Endothelial cell of hepatic sinusoid (primary cell): ENCODE measurements at regions not wholly inside any gene's neighbourhood (a gene's known extent, or its start where the extent isn't known, plus 50 kb on each side); places are given as distances from the start of the nearest gene placed in this dataset.
"Not testable (repeated sequence)": the region's sequence is repeated elsewhere in the genome, so short reads cannot be mapped to it uniquely, and the experiment has no call there.

Source experiments
- in situ Hi-C: cut with HindIII; loops from 2 replicates; pipeline ENCODE4 v1.10.0; 2017; ENCODE audit warnings: low sequenced_read_pairs

- in situ Hi-C loops = loop anchor here (5.0 to 25.0 kb wide), 3 partner anchors 152 to 537 kb away; partner anchors contain the start of gene LMOD3
Observed at GRCh38 chr3:69649120-69650065, 89.9 kb upstream of the MITF start.

GRCh38 chr3:69648126-69648525 lies 91.1 kb upstream of the MITF start:
- in situ Hi-C loops = loop anchor here (5.0 kb wide), 1 partner anchor 151 kb away; no protein-coding TSS in a partner anchor

GRCh38 chr3:69647511-69648110 lies 91.7 kb upstream of the MITF start:
- in situ Hi-C loops = loop anchor here (5.0 kb wide), 1 partner anchor 150 kb away; no protein-coding TSS in a partner anchor

GRCh38 chr3:69647081-69647480 lies 92.2 kb upstream of the MITF start:
- in situ Hi-C loops = loop anchor here (5.0 kb wide), 1 partner anchor 150 kb away; no protein-coding TSS in a partner anchor

GRCh38 chr3:69646287-69647067 lies 92.8 kb upstream of the MITF start:
- in situ Hi-C loops = loop anchor here (5.0 kb wide), 1 partner anchor 149 kb away; no protein-coding TSS in a partner anchor

GRCh38 chr3:69642606-69643005 lies 96.7 kb upstream of the MITF start:
- in situ Hi-C loops = no loop called here

GRCh38 chr3:69639851-69640250 lies 99.4 kb upstream of the MITF start:
- in situ Hi-C loops = no loop called here

GRCh38 chr3:69628951-69629350 lies 110.3 kb upstream of the MITF start:
- in situ Hi-C loops = no loop called here

- in situ Hi-C loops = no loop called here
Observed at GRCh38 chr3:69613286-69613685, 126.0 kb upstream of the MITF start.

- in situ Hi-C loops = no loop called here
Observed at GRCh38 chr3:69612791-69613190, 126.5 kb upstream of the MITF start.

GRCh38 chr3:69609566-69609965 lies 129.7 kb upstream of the MITF start:
- in situ Hi-C loops = not testable (repeated sequence)

GRCh38 chr3:69607466-69608305 lies 131.6 kb upstream of the MITF start:
- in situ Hi-C loops = no loop called here

GRCh38 chr3:69605867-69606266 lies 133.4 kb upstream of the MITF start:
- in situ Hi-C loops = no loop called here

- in situ Hi-C loops = no loop called here
Observed at GRCh38 chr3:69604735-69605450, 134.4 kb upstream of the MITF start.

GRCh38 chr3:69602112-69602511 lies 137.2 kb upstream of the MITF start:
- in situ Hi-C loops = no loop called here

GRCh38 chr3:69594286-69594685 lies 145.0 kb upstream of the MITF start:
- in situ Hi-C loops = no loop called here

- in situ Hi-C loops = no loop called here
Observed at GRCh38 chr3:69591164-69591736, 148.0 kb upstream of the MITF start.

GRCh38 chr3:69590111-69590510 lies 149.2 kb upstream of the MITF start:
- in situ Hi-C loops = no loop called here

GRCh38 chr3:69588170-69588569 lies 151.1 kb upstream of the MITF start:
- in situ Hi-C loops = no loop called here
